NCI-H748 (cell line): ENCODE measurements at regions not wholly inside any gene's neighbourhood (a gene's known extent, or its start where the extent isn't known, plus 50 kb on each side); places are given as distances from the start of the nearest gene placed in this dataset.
"Not testable (repeated sequence)": the region's sequence is repeated elsewhere in the genome, so short reads cannot be mapped to it uniquely, and the experiment has no call there.

Experiments used
- DNase-seq: peaks from one replicate; lab custom pipeline; 2025; ENCODE audit not compliant: unreplicated experiment; lab: John Stamatoyannopoulos, UW

GRCh38 chr3:19825193-19825592, 108.8 kb downstream of the EFHB start:
- no peak for DNase-seq

GRCh38 chr3:19822805-19823204, 111.2 kb downstream of the EFHB start:
- no peak for DNase-seq

GRCh38 chr3:19816631-19817030, 117.4 kb downstream of the EFHB start:
- DNase-seq: no peak

- no peak for DNase-seq
Observed at GRCh38 chr3:19815805-19816204, 118.2 kb downstream of the EFHB start.

- DNase-seq: not testable (repeated sequence)
Observed at GRCh38 chr3:19813743-19814142, 120.3 kb downstream of the EFHB start.

GRCh38 chr3:19811689-19812088, 122.3 kb downstream of the EFHB start:
- DNase-seq: no peak

- no peak for DNase-seq
Observed at GRCh38 chr3:19808834-19809233, 125.2 kb downstream of the EFHB start.

- DNase-seq: no peak
Observed at GRCh38 chr3:19799887-19800286, 134.1 kb downstream of the EFHB start.

GRCh38 chr3:19799115-19799514, 134.9 kb downstream of the EFHB start:
- DNase-seq: no peak

GRCh38 chr3:19798324-19798723, 135.7 kb downstream of the EFHB start:
- DNase-seq: no peak

GRCh38 chr3:19792388-19792787, 141.6 kb downstream of the EFHB start:
- no peak for DNase-seq

- DNase-seq: no peak
Observed at GRCh38 chr3:19775765-19776164, 158.3 kb downstream of the EFHB start.

- DNase-seq: no peak
Observed at GRCh38 chr3:19769694-19770093, 164.3 kb downstream of the EFHB start.

GRCh38 chr3:19765954-19766353, 168.1 kb downstream of the EFHB start:
- no peak for DNase-seq

- DNase-seq: no peak
Observed at GRCh38 chr3:19757773-19758172, 176.2 kb downstream of the EFHB start.

GRCh38 chr3:19749448-19750017, 184.5 kb downstream of the EFHB start:
- no peak for DNase-seq

GRCh38 chr3:19748782-19749447, 185.1 kb downstream of the EFHB start:
- no peak for DNase-seq

GRCh38 chr3:19744047-19744446, 190.0 kb downstream of the EFHB start:
- no peak for DNase-seq

- DNase-seq: no peak
Observed at GRCh38 chr3:19742935-19743334, 191.1 kb downstream of the EFHB start.

- DNase-seq: no peak
Observed at GRCh38 chr3:19739504-19739903, 194.5 kb downstream of the EFHB start.

GRCh38 chr3:19738846-19739245, 195.2 kb downstream of the EFHB start:
- DNase-seq: no peak

- no peak for DNase-seq
Observed at GRCh38 chr3:19735111-19735510, 198.9 kb downstream of the EFHB start.

- no peak for DNase-seq
Observed at GRCh38 chr3:19734453-19734852, 199.6 kb downstream of the EFHB start.
